Natural killer cell treated with Interleukin-12 subunit alpha and Interleukin-12 subunit beta and Interleukin-15 and Interleukin-18, amount 100 ng/mL, for 72 hours (primary cell): ENCODE measurements at regions not wholly inside any gene's neighbourhood (a gene's known extent, or its start where the extent isn't known, plus 50 kb on each side); places are given as distances from the start of the nearest gene placed in this dataset.

Experiments
- ATAC-seq, 2 donors: fragments of 150-1000 bp; cut with Tn5 transposase in 1 of 2; sonication (Bioruptor Pico), chemical (Tn5 transposase) in 1 of 2; 2 replicates each; pipeline ENCODE4 v1.10.0; 2021
- DNase-seq: peaks from one replicate; pipeline ENCODE4 v3.0.0; 2022; ENCODE audit warnings: low spot score
- H3K27ac Mint-ChIP-seq, 2 donors: 1 replicate in 1 of 2; 2 replicates in 1 of 2; pipeline ENCODE4 v1.8.0; 2022; ENCODE audit warnings: mixed read lengths in 2 of 2, mild to moderate bottlenecking in 1 of 2, moderate library complexity in 1 of 2
- H3K27me3 Mint-ChIP-seq, 2 donors: 1 replicate in 1 of 2; 2 replicates in 1 of 2; pipeline ENCODE4 v1.8.0; 2022; ENCODE audit warnings: mixed read lengths in 2 of 2
- H3K36me3 Mint-ChIP-seq: one replicate; pipeline ENCODE4 v1.8.0; 2022; ENCODE audit warnings: mixed read lengths
- H3K4me1 Mint-ChIP-seq, 2 donors: 1 replicate in 1 of 2; 2 replicates in 1 of 2; pipeline ENCODE4 v1.8.0; 2022; ENCODE audit warnings: low read depth in 2 of 2, mixed read lengths in 2 of 2, mild to moderate bottlenecking in 1 of 2
- H3K4me3 Mint-ChIP-seq: one replicate; pipeline ENCODE4 v1.8.0; 2022; ENCODE audit warnings: mixed read lengths
- H3K9me3 Mint-ChIP-seq: 2 replicates; pipeline ENCODE4 v1.8.0; 2022; ENCODE audit warnings: mixed read lengths

DNA sequence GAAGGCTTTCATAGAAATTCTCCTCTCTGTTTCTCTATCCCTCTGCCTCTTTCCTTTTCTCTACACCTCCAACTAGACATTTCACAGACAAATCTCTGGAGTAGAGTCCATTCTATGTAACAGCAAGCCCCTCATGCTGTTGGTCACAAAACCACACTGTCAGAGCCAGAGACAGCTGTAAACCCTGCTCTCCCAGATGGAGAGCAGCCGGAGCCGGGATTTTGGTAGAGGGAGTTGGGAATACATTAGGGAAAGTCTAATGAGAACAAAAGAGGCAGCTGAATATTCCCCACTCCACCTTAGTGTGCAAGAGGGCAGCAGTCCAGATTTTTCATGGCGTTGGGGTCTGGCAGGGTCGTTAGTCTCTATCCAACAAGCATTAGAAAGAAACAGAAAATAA is 68.3 kb upstream of the EDN1 start:
- DNase-seq = no peak
- Mint-ChIP-seq H3K4me1 (no peaks in the 10 kb centered on the region), H3K4me3 (no peak overlapping the region), H3K9me3 (no peaks in the 10 kb centered on the region), H3K27ac (no peak overlapping the region), H3K36me3 (no peaks in the 10 kb centered on the region), H3K27me3 (peaks cover 0 to 7% of the 10 kb centered on the region in 2 donors)
- ATAC-seq = no peak

DNA sequence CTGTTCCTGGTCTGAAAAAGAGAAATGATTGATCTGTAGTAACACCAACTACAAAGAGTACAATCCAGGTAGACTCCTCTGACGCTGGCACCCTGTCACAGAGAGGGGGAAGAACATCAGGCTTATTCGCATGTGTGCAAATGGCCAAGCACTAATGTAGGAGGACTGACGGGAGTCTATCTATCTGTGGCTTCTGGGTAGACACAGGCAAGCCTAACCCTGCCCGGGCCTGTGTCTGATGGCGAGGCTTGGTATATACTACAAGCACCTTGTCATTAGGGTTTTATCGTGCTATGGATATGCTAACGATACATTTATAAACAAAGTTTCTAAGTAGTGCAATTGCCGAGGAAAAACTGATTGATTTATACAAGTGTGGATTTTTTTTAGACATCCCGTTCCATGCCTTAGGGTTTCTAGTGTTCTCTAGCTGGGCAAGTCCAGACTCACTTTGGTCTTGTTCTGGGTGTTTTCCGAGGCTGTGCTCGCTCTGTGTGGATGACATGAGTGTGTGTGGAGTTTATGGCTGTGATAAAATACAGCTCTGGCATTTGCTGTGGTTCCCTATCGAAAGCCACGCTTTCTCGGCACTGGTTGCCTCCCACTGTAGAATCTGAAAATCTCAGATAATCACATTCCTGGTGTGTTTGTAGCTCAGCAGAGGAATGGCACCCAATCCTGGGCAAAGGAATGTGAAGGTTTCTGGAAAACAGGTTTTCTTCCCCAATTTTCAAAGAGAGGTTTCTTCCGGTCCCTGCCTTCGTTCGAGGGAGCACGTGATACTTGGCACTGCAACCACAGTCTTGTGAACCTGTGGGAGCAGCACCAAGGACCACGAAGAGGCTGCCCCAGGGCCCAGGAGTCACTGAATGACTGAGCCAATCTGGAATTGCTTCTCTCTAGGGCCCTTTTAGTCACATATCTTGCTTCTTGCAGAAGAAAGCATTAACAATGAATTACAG is 67.5 kb upstream of the EDN1 start:
- Mint-ChIP-seq H3K9me3 (no peaks in the 10 kb centered on the region), H3K27me3 (peaks cover 0 to 7% of the 10 kb centered on the region in 2 donors), H3K4me1 (no peaks in the 10 kb centered on the region), H3K4me3 (no peak overlapping the region), H3K36me3 (no peaks in the 10 kb centered on the region), H3K27ac (no peak overlapping the region)
- DNase-seq (no peak), ATAC-seq (no peak)

DNA sequence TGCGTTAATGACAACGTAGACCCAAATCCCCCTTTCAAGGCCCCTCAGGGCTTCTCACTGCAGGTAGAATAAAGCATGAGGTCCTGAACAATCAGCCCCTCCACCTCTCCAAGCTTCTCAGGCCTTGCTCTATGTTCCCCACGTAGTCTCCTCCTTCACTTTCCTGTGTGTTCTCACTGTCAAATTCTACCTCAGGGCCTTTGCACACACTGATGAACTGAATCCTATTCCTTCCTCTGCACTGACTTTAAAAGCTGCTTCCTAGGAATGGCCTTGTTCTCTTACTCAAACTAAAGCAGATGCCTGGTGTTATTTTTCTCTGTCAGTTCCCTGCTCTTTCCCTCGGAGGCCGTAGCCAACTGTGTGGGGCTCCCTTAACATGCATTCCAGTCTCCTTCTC is 66.8 kb upstream of the EDN1 start:
- H3K4me3 Mint-ChIP-seq = no peak overlapping the region
- no peak for ATAC-seq
- no peaks in the 10 kb centered on the region for H3K9me3 Mint-ChIP-seq
- no peak overlapping the region for H3K27ac Mint-ChIP-seq
- peaks cover 0 to 7% of the 10 kb centered on the region in 2 donors for H3K27me3 Mint-ChIP-seq
- DNase-seq = no peak
- no peaks in the 10 kb centered on the region for H3K4me1 Mint-ChIP-seq
- no peaks in the 10 kb centered on the region for H3K36me3 Mint-ChIP-seq

DNA sequence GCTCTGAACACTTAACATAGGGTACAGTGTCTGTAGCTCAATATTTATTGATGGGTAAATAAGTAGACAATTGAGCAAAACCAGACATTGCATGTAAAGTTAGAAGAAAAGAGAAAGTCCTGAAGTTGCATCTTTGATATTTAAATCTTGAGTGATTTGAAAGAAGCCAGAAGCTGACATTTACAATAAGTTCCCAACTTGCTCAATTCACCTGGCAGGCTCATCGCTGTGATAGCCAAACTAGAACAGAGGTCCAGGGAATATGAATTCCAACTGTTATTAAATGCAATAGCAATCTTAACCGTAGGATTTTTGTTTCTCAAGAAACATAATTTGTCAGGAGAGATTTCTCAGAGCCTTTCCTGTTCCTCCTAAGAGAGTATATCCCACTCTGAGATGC is 65.9 kb upstream of the EDN1 start:
- no peak for DNase-seq
- H3K27ac Mint-ChIP-seq = no peak overlapping the region
- H3K4me3 Mint-ChIP-seq = no peak overlapping the region
- ATAC-seq = no peak
- H3K9me3 Mint-ChIP-seq = no peaks in the 10 kb centered on the region
- H3K27me3 Mint-ChIP-seq = peaks cover 0 to 7% of the 10 kb centered on the region in 2 donors
- no peaks in the 10 kb centered on the region for H3K36me3 Mint-ChIP-seq
- H3K4me1 Mint-ChIP-seq = no peaks in the 10 kb centered on the region

DNA sequence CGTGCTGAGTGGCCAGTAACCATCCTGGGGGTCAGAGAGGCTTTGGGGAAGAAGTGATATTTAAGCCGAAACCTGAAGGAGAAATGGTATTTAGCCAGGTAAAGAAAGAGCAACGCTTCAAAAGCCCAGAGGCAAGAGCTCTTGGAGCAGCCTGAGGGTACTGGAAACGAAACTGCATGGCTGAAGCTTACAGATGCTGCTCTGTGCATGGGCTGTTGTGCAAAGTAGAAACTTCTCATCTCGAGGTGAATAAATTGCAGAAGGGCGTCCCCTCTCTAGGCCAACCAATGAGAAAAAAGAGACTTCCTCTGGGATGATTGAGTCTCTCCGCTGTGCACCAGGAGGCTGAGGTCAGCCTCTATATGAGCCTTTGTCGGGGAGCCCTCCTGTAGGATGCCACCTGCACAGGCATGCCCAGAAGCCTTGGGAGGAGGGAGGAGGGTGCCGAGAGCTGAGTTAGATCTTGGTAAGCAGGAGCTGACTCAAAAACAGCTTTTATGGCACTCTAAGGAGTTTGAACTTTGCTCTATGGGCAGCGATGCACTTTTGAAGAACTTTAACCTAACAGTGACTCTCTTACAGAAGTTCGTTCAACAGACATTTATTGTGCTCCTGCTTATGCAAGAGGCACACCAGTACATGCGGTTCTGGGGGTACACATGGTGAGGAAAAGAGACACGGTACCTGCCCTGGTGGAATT is 61.6 kb upstream of the EDN1 start:
- ATAC-seq (no peak), DNase-seq (no peak)
- no peaks in the 10 kb centered on the region for H3K36me3 Mint-ChIP-seq
- no peaks in the 10 kb centered on the region for H3K9me3 Mint-ChIP-seq
- H3K4me1 Mint-ChIP-seq = peaks cover 14 to 19% of the 10 kb centered on the region in 2 donors
- H3K4me3 Mint-ChIP-seq = no peak overlapping the region
- H3K27ac Mint-ChIP-seq = no peak overlapping the region
- no peaks in the 10 kb centered on the region for H3K27me3 Mint-ChIP-seq

DNA sequence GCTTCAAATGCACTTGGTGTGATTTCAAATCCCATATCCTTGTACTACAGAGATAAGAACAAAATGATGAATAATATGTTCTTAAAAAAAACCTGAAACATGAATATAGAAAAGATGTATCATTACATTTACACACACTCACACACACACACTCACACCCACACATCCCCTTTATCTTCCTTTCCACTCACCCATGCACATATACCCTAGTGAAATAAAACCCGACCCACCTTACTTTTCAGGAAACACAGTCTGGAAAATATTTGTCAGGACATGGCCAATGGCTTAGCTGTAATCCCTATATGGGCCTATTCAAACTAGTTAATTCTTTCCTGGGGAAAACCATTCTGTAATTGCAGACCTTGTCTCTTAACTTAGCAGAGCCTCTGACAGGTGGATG is 60.8 kb upstream of the EDN1 start:
- no peak overlapping the region for H3K27ac Mint-ChIP-seq
- H3K27me3 Mint-ChIP-seq = no peaks in the 10 kb centered on the region
- H3K36me3 Mint-ChIP-seq = no peaks in the 10 kb centered on the region
- no peaks in the 10 kb centered on the region for H3K9me3 Mint-ChIP-seq
- peaks cover 21 to 26% of the 10 kb centered on the region in 2 donors for H3K4me1 Mint-ChIP-seq
- DNase-seq (no peak), ATAC-seq (no peak)
- H3K4me3 Mint-ChIP-seq = no peak overlapping the region

DNA sequence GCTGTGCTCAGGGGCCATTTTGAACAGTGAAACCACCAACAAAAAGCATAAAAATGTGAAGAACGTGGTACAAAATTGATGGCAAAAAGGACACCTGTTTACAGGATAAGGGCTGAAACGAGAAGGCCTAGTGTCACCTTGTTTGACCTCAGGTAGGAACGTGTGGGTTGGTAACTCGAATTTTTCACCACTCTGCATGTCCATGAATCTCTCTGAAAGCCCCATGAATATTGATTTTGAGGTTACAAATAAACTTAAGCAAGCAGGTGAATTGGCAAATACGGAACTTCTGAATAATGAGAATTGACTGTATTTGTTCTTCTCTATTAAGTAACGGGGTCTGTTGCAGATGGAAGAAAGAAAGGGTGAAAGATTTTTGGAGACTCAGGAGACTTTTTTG is 59.6 kb upstream of the EDN1 start:
- H3K4me3 Mint-ChIP-seq = no peak overlapping the region
- peaks cover 22 to 31% of the 10 kb centered on the region in 2 donors for H3K4me1 Mint-ChIP-seq
- H3K27ac Mint-ChIP-seq = no peak overlapping the region
- no peaks in the 10 kb centered on the region for H3K9me3 Mint-ChIP-seq
- DNase-seq (no peak), ATAC-seq (no peak)
- H3K36me3 Mint-ChIP-seq = no peaks in the 10 kb centered on the region
- H3K27me3 Mint-ChIP-seq = no peaks in the 10 kb centered on the region

DNA sequence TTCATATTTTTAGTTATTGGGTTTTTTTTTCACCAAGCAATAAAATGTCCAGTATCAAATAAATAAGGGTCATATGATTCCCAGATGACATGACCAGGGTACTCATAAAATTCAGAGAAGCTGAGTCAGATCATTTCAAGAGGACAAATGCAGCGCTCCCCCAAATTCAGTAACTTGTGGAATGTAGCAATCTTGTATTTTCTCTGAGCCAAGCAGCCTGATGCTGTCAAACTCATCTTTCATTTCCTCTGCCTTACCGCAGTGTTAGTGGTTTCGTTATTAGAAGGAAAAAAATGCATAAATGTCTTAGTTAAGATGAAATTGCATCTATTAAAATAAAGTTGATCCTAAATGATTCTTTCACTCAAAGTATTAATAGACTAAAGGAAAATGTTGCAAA is 57.8 kb upstream of the EDN1 start:
- peak overlapping the region; percentile 81 to 94 for H3K27ac Mint-ChIP-seq
- H3K4me1 Mint-ChIP-seq = peaks cover 22 to 31% of the 10 kb centered on the region in 2 donors
- DNase-seq (no peak), ATAC-seq (peak; percentile 63 to 74)
- H3K9me3 Mint-ChIP-seq = no peaks in the 10 kb centered on the region
- peak overlapping the region; percentile 79 for H3K4me3 Mint-ChIP-seq
- no peaks in the 10 kb centered on the region for H3K27me3 Mint-ChIP-seq
- no peaks in the 10 kb centered on the region for H3K36me3 Mint-ChIP-seq

DNA sequence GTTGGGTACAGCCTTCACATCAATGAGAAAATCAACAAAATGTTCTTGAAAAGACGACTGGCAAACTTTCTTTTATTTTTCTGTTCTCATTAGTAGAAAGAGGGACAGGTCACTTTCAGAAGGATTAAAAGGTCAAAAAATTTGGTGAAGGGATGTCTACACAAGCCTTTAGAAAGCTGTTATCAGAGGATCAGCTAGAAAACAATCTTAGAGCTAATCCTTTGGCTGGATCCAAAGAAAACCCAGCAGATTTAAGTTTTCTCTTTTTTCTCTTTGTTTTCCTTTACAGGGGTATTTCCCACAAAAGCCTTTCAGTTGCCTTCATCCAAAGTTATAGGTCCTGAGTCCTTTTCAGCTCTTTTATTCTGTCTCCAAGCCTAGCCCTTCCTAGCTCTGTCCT is 57.3 kb upstream of the EDN1 start:
- no peak for ATAC-seq

DNA sequence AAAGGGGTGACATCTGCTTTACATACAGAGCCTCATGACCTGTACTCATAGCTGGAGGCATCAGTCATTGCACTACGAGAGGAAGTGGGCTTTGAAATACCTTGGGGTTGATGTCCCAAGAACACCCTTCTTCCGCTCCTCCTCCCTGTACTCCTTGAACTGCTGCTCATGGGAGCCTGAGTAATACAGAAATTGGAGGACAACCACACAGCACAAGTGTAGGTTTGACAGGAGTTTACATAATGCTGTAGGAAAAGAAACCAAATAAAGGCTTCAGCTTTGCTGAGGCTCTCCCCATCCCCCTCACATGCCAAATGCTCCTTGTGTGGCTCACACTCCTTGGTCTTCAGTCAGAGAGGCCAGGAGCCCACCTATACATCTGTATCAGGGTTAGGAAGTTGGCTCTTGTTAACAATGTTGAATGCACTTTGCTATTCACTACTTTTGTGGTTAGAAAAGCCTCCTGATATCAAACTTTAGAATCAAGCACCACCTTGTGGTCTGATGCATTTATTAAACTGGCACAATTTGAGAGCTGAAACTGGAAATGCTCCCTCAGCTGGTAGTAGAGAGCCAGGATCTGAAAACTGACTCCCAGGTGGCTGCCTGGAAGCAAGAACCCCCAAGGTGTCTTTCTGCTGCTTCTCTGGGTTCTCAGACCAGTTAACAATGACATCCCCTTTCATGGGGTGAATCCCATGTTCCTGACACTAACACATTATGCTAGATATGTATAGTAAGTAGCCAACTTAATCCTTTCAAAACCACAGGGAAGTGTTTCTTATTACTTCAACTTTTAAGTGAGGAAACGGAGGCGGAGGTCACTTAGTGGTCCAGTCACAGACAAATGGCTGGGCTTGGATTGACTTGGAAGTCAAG is 56.2 kb upstream of the EDN1 start:
- H3K4me3 Mint-ChIP-seq = peak overlapping the region; percentile 79
- peaks cover 28 to 37% of the 10 kb centered on the region in 2 donors for H3K4me1 Mint-ChIP-seq
- H3K27ac Mint-ChIP-seq = peak overlapping the region; percentile 81 to 94
- DNase-seq (peak; percentile 60), ATAC-seq (peak; percentile 91 to 95)
- no peaks in the 10 kb centered on the region for H3K9me3 Mint-ChIP-seq
- H3K27me3 Mint-ChIP-seq = no peaks in the 10 kb centered on the region
- H3K36me3 Mint-ChIP-seq = no peaks in the 10 kb centered on the region

More for the DNA sequence above, 57.3 kb upstream of the EDN1 start:
- no peaks in the 10 kb centered on the region for H3K36me3 Mint-ChIP-seq
- H3K27me3 Mint-ChIP-seq = no peaks in the 10 kb centered on the region
- H3K4me3 Mint-ChIP-seq = peak overlapping the region; percentile 79
- peaks cover 22 to 31% of the 10 kb centered on the region in 2 donors for H3K4me1 Mint-ChIP-seq
- DNase-seq = no peak
- no peaks in the 10 kb centered on the region for H3K9me3 Mint-ChIP-seq
- H3K27ac Mint-ChIP-seq = peak overlapping the region; percentile 81 to 94

DNA sequence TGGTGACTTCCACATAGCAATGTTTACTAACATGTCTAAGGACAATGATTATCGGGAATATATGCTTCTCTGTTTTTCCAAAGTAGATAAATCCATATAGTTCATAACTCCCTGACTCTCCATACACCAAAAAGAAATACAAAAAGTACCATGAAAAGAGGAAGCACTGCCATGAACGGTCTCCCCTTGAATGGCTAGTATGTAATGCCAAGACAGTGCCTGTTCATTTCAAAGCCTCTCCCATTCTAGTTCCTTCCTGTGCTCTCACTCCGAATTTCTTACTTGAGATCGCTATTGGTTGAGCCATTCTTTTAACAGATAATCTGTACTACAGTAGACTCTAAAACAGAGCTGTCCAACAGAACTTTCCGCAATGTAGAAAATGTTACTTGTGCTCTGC is 54.8 kb upstream of the EDN1 start:
- H3K36me3 Mint-ChIP-seq = no peaks in the 10 kb centered on the region
- ATAC-seq (no peak), DNase-seq (no peak)
- peaks cover 28 to 37% of the 10 kb centered on the region in 2 donors for H3K4me1 Mint-ChIP-seq
- H3K9me3 Mint-ChIP-seq = no peaks in the 10 kb centered on the region
- no peaks in the 10 kb centered on the region for H3K27me3 Mint-ChIP-seq
- peak overlapping the region in 1 of 2 donors; percentile 81 for H3K27ac Mint-ChIP-seq
- no peak overlapping the region for H3K4me3 Mint-ChIP-seq

DNA sequence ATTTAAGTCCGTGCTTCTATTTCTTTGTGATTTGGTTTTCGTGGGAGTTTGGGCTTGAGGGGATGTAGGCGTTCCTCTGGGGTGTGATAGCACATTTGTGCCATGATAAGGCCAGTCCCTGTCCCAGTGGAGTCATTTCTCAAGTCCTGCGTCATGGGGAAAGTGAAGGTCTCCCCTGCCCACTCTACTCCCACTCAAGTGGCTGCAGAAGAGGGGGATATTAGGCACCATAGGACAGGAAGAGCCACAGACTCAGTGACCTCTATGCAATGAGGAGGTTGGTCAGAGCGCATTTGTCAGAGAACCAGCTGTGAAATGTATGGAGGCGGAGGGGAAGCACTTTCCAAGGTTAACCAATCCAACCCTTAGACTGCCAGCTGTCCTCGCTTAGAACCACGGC is 51.9 kb upstream of the EDN1 start:
- Mint-ChIP-seq H3K27me3 (no peaks in the 10 kb centered on the region), H3K4me3 (no peak overlapping the region), H3K27ac (peak overlapping the region in 1 of 2 donors; percentile 2), H3K36me3 (no peaks in the 10 kb centered on the region), H3K4me1 (peaks cover 18 to 22% of the 10 kb centered on the region in 2 donors), H3K9me3 (no peaks in the 10 kb centered on the region)
- DNase-seq = peak; percentile 60
- peak in 1 of 2 donors; percentile 63 for ATAC-seq
